WTC11 (cell line): ENCODE measurements at regions not wholly inside any gene's neighbourhood (a gene's known extent, or its start where the extent isn't known, plus 50 kb on each side); places are given as distances from the start of the nearest gene placed in this dataset.

Experiments
- ATAC-seq: fragments of 200-7000 bp; cut with Tn5 transposase; 2 replicates; pipeline ENCODE4 v1.10.0; 2021; ENCODE audit warnings: mild to moderate bottlenecking, moderate library complexity
- CTCF ChIA-PET: fragments of 300-600 bp; sonication (Branson Sonifier 250); formaldehyde crosslinking; loops from one replicate; lab custom pipeline; 2021; ENCODE audit warnings: antibody characterized with exemption; lab: Charles Lee
- POLR2A ChIA-PET: fragments of 350-600 bp; sonication (Branson Sonifier 250); formaldehyde crosslinking; loops from one replicate; lab custom pipeline; 2021; ENCODE audit warnings: antibody characterized with exemption; lab: Charles Lee
- DNase-seq: peaks from one replicate; pipeline ENCODE4 v3.0.0; 2021; ENCODE audit warnings: low spot score
- H3K27ac Mint-ChIP-seq: 2 replicates; pipeline ENCODE4 v1.8.0; 2021; ENCODE audit warnings: mixed read lengths
- H3K27me3 Mint-ChIP-seq: 2 replicates; pipeline ENCODE4 v1.8.0; 2021; ENCODE audit warnings: low read depth, mild to moderate bottlenecking, moderate library complexity, mixed read lengths
- H3K36me3 Mint-ChIP-seq: 2 replicates; pipeline ENCODE4 v1.8.0; 2021; ENCODE audit warnings: mixed read lengths
- H3K4me1 Mint-ChIP-seq: 2 replicates; pipeline ENCODE4 v1.8.0; 2022; ENCODE audit warnings: mixed read lengths
- H3K4me3 Mint-ChIP-seq: 2 replicates; pipeline ENCODE4 v1.8.0; 2021; ENCODE audit warnings: mild to moderate bottlenecking, moderate library complexity, mixed read lengths
- H3K9me3 Mint-ChIP-seq: 2 replicates; pipeline ENCODE4 v1.8.0; 2021; ENCODE audit warnings: mixed read lengths
- CBFB ChIP-seq: sonication (generic); formaldehyde crosslinking; IDR thresholded peaks from 2 replicates; pipeline ENCODE4 v1.8.1; 2022; ENCODE audit warnings: mild to moderate bottlenecking, low read depth, missing genetic modification reagents
- E2F1 ChIP-seq: sonication (generic); formaldehyde crosslinking; IDR thresholded peaks from 2 replicates; pipeline ENCODE4 v1.8.0; 2022; ENCODE audit warnings: mild to moderate bottlenecking, missing genetic modification reagents
- E2F5 ChIP-seq: sonication (generic); formaldehyde crosslinking; IDR thresholded peaks from 2 replicates; pipeline ENCODE4 v1.8.1; 2022; ENCODE audit warnings: mild to moderate bottlenecking, moderate library complexity, missing genetic modification reagents
- ERG ChIP-seq: fragments of 250-450 bp; sonication (Bioruptor Pico); IDR thresholded peaks from 2 replicates; pipeline ENCODE4 v1.8.0; 2021; ENCODE audit warnings: mild to moderate bottlenecking
- FOXJ3 ChIP-seq: sonication (generic); formaldehyde crosslinking; IDR thresholded peaks from 2 replicates; pipeline ENCODE4 v1.9.0; 2021; ENCODE audit warnings: missing genetic modification reagents, mild to moderate bottlenecking, borderline replicate concordance
- GTF2I ChIP-seq: fragments of 250-450 bp; sonication (Bioruptor Pico); conservative IDR thresholded peaks from 2 replicates; pipeline ENCODE4 v1.4.0; 2021; ENCODE audit warnings: mild to moderate bottlenecking
- JUN ChIP-seq: sonication (generic); formaldehyde crosslinking; IDR thresholded peaks from 2 replicates; pipeline ENCODE4 v1.8.0; 2023; ENCODE audit warnings: mild to moderate bottlenecking, missing genetic modification reagents
- MLX ChIP-seq: sonication (generic); formaldehyde crosslinking; IDR thresholded peaks from 2 replicates; pipeline ENCODE4 v1.8.1; 2023; ENCODE audit warnings: mild to moderate bottlenecking, missing genetic modification reagents, moderate library complexity
- NFYB ChIP-seq: sonication (generic); formaldehyde crosslinking; conservative IDR thresholded peaks from 2 replicates; pipeline ENCODE4 v1.8.0; 2022; ENCODE audit warnings: low read depth, missing genetic modification reagents
- NR3C1 ChIP-seq: sonication (generic); formaldehyde crosslinking; conservative IDR thresholded peaks from 2 replicates; pipeline ENCODE4 v1.8.1; 2023; ENCODE audit warnings: low read depth, mild to moderate bottlenecking, missing genetic modification reagents
- PRDM15 ChIP-seq: sonication (generic); formaldehyde crosslinking; IDR thresholded peaks from 2 replicates; pipeline ENCODE4 v1.8.0; 2022; ENCODE audit warnings: missing genetic modification reagents
- SOX15 ChIP-seq: fragments of 250-450 bp; sonication (Bioruptor Pico); IDR thresholded peaks from 2 replicates; pipeline ENCODE4 v1.9.0; 2021; ENCODE audit warnings: mild to moderate bottlenecking
- TP53 ChIP-seq: sonication (generic); formaldehyde crosslinking; IDR thresholded peaks from 2 replicates; pipeline ENCODE4 v1.8.1; 2023; ENCODE audit warnings: mild to moderate bottlenecking, missing genetic modification reagents
- ZBTB21 ChIP-seq: sonication (generic); formaldehyde crosslinking; IDR thresholded peaks from 2 replicates; pipeline ENCODE4 v1.8.1; 2023; ENCODE audit warnings: mild to moderate bottlenecking, missing genetic modification reagents, borderline replicate concordance
- ZBTB43 ChIP-seq: sonication (generic); formaldehyde crosslinking; IDR thresholded peaks from 2 replicates; pipeline ENCODE4 v1.8.1; 2023; ENCODE audit warnings: mild to moderate bottlenecking, missing genetic modification reagents
- ZNF121 ChIP-seq: sonication (generic); formaldehyde crosslinking; IDR thresholded peaks from 2 replicates; pipeline ENCODE4 v1.8.0; 2023; ENCODE audit warnings: missing genetic modification reagents
- ZNF138 ChIP-seq: sonication (generic); formaldehyde crosslinking; conservative IDR thresholded peaks from 2 replicates; pipeline ENCODE4 v1.8.1; 2022; ENCODE audit warnings: mild to moderate bottlenecking, moderate library complexity, missing genetic modification reagents
- ZNF281 ChIP-seq: sonication (generic); formaldehyde crosslinking; IDR thresholded peaks from 2 replicates; pipeline ENCODE4 v1.8.0; 2023; ENCODE audit warnings: mild to moderate bottlenecking, missing genetic modification reagents
- ZNF317 ChIP-seq: sonication (generic); formaldehyde crosslinking; IDR thresholded peaks from 2 replicates; pipeline ENCODE4 v1.8.1; 2023; ENCODE audit warnings: low read depth, mild to moderate bottlenecking, moderate library complexity, missing genetic modification reagents, borderline replicate concordance
- ZNF416 ChIP-seq: fragments of 250-450 bp; sonication (Bioruptor Pico); IDR thresholded peaks from 2 replicates; pipeline ENCODE4 v1.9.0; 2021; ENCODE audit warnings: mild to moderate bottlenecking, inconsistent platforms
- ZNF671 ChIP-seq: fragments of 250-450 bp; sonication (Bioruptor Pico); IDR thresholded peaks from 2 replicates; pipeline ENCODE4 v1.8.0; 2021; ENCODE audit warnings: mild to moderate bottlenecking

- ATAC-seq, result 0 out of 2 replicates have a peak, but pooled peaks have one; percentile 59
- H3K27me3 Mint-ChIP-seq, result no peaks in the 10 kb centered on the region
- DNase-seq, result no peak
- no peak overlapping the region for H3K4me3 Mint-ChIP-seq
- no peaks in the 10 kb centered on the region for H3K9me3 Mint-ChIP-seq
- no peaks in the 10 kb centered on the region for H3K36me3 Mint-ChIP-seq
- H3K4me1 Mint-ChIP-seq, result 0 out of 2 replicates have a peak, but pooled peaks cover 3% of the 10 kb centered on the region
- TF ChIP-seq ZBTB21 (CRISPR knock-in tag), result no peak
- TF ChIP-seq MLX, result no peak
- no peak overlapping the region for H3K27ac Mint-ChIP-seq
- CTCF ChIA-PET, result interaction anchor here (0.7 kb wide), 1 partner anchor 15 kb away, joined by 3 read pairs; no protein-coding TSS in a partner anchor
- POLR2A ChIA-PET, result no interaction called here
Observed at GRCh38 chr17:21528031-21528695, 152.0 kb downstream of the KCNJ12 start.

- H3K36me3 Mint-ChIP-seq, result peaks cover 6% of the 10 kb centered on the region
- ATAC-seq, result no peak
- H3K27ac Mint-ChIP-seq, result no peak overlapping the region
- no peaks in the 10 kb centered on the region for H3K27me3 Mint-ChIP-seq
- TF ChIP-seq ZNF138 (CRISPR knock-in tag) (no peak), ZNF416 (no peak), NFYB (CRISPR knock-in tag) (no peak), NR3C1 (CRISPR knock-in tag) (no peak), GTF2I (CRISPR knock-in tag) (no peak), E2F5 (no peak), SOX15 (CRISPR knock-in tag) (no peak), ERG (no peak), PRDM15 (CRISPR knock-in tag) (no peak), CBFB (CRISPR knock-in tag) (no peak), ZNF121 (CRISPR knock-in tag) (no peak), E2F1 (CRISPR knock-in tag) (no peak)
- TF ChIP-seq, all 79 proteins: peak for 0
- ChIA-PET POLR2A (no interaction called here), CTCF (no interaction called here)
- 0 out of 2 replicates have a peak, but pooled peaks cover 3% of the 10 kb centered on the region for H3K4me1 Mint-ChIP-seq
- peaks cover 6% of the 10 kb centered on the region; the same call in 1 of the 2 replicates for H3K9me3 Mint-ChIP-seq
- no peak overlapping the region for H3K4me3 Mint-ChIP-seq
- DNase-seq, result no peak
Observed at GRCh38 chr17:21530311-21530710, 154.2 kb downstream of the KCNJ12 start.

GRCh38 chr17:21530841-21531240 is 154.7 kb downstream of the KCNJ12 start:
- Mint-ChIP-seq H3K4me1 (0 out of 2 replicates have a peak, but pooled peaks cover 3% of the 10 kb centered on the region), H3K4me3 (no peak overlapping the region), H3K27me3 (no peaks in the 10 kb centered on the region), H3K36me3 (peaks cover 9% of the 10 kb centered on the region), H3K27ac (no peak overlapping the region), H3K9me3 (peaks cover 9% of the 10 kb centered on the region; the same call in 1 of the 2 replicates)
- POLR2A ChIA-PET, result no interaction called here
- DNase-seq, result no peak
- ATAC-seq, result no peak
- CTCF ChIA-PET, result interaction anchor here (1.0 kb wide), 1 partner anchor 18 kb away, joined by 3 read pairs; no protein-coding TSS in a partner anchor
- no peak for TF ChIP-seq ZNF317
- TF ChIP-seq TP53, result no peak
- TF ChIP-seq ZNF281 (CRISPR knock-in tag), result no peak
- TF ChIP-seq FOXJ3, result no peak
- no peak for TF ChIP-seq ZBTB43 (CRISPR knock-in tag)
- TF ChIP-seq JUN (CRISPR knock-in tag), result no peak
- TF ChIP-seq ZNF671 (CRISPR knock-in tag), result no peak
